Lower leg skin (tissue), 3 donors: ENCODE measurements at regions not wholly inside any gene's neighbourhood (a gene's known extent, or its start where the extent isn't known, plus 50 kb on each side); places are given as distances from the start of the nearest gene placed in this dataset.

Experiments
- POLR2A ChIP-seq, 2 donors: fragments of 450-650 bp; IDR thresholded peaks; one replicate each; pipeline ENCODE4 v1.6.1; 2016 to 2017; ENCODE audit warnings: antibody characterized with exemption in 2 of 2, mild to moderate bottlenecking in 1 of 2, moderate library complexity in 1 of 2
- TF ChIP-seq, protein P1 (sequence below), 3 donors: fragments of 450-650 bp; IDR thresholded peaks; one replicate each; pipeline ENCODE4 v1.5.1; 2016; ENCODE audit warnings: antibody characterized with exemption in 3 of 3, mild to moderate bottlenecking in 3 of 3, moderate library complexity in 2 of 3

DNA sequence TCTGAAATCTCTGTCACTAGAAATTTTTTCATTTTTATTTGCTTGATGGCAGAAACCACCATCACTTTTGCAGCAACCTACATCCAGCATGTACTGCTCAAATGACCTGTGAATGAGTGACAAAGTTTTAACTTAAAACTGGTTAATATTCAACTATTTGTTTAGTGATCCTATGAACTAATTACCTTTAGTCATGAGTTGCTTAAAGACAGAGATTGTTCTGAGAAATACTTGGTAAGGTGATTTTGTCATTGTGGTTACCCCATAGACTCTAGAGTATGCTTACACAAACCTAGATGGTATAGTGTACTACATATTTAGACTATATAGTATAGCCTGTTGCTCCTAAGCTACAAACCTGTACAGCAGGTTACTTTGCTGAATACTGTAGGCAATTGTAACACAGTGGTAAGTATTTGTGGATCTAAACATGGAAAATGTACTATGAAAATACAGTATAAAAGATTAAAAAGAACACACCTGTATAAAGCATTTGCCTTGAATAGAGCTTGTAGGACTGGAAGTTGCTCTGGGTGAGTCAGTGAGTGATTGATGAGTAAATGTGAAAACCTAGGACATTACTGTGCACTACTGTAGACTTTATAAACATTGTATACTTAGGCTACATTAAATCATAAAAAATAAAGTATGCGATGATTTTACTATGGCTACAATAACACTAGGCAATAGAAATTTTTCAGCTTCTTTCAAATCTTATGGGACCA lies 256.6 kb upstream of the PPFIA2 start:
- no peak for TF ChIP-seq POLR2A (IDR thresholded peaks at IDR 0.05)
- TF ChIP-seq, protein P1, sequence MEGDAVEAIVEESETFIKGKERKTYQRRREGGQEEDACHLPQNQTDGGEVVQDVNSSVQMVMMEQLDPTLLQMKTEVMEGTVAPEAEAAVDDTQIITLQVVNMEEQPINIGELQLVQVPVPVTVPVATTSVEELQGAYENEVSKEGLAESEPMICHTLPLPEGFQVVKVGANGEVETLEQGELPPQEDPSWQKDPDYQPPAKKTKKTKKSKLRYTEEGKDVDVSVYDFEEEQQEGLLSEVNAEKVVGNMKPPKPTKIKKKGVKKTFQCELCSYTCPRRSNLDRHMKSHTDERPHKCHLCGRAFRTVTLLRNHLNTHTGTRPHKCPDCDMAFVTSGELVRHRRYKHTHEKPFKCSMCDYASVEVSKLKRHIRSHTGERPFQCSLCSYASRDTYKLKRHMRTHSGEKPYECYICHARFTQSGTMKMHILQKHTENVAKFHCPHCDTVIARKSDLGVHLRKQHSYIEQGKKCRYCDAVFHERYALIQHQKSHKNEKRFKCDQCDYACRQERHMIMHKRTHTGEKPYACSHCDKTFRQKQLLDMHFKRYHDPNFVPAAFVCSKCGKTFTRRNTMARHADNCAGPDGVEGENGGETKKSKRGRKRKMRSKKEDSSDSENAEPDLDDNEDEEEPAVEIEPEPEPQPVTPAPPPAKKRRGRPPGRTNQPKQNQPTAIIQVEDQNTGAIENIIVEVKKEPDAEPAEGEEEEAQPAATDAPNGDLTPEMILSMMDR (IDR thresholded peaks at IDR 0.05), result no peak
